ENCODE measurements at regions not wholly inside any gene's neighbourhood (a gene's known extent, or its start where the extent isn't known, plus 50 kb on each side); places are given as distances from the start of the nearest gene placed in this dataset.

GRCh38 chr1:214957330-214958137 is 125.0 kb upstream of the KCNK2 start:
- Mint-ChIP-seq H3K4me1 (ENCODE audit: low read depth) (no peaks in the 10 kb centered on the region), H3K4me3 (ENCODE audit: low read depth) (no peak overlapping the region), H3K9me3 (ENCODE audit: low read depth) (no peaks in the 10 kb centered on the region), H3K27me3 (peaks cover 10% of the 10 kb centered on the region), H3K36me3 (ENCODE audit: insufficient read depth) (no peaks in the 10 kb centered on the region), H3K27ac (no peak overlapping the region)
- TF ChIP-seq, protein P1, sequence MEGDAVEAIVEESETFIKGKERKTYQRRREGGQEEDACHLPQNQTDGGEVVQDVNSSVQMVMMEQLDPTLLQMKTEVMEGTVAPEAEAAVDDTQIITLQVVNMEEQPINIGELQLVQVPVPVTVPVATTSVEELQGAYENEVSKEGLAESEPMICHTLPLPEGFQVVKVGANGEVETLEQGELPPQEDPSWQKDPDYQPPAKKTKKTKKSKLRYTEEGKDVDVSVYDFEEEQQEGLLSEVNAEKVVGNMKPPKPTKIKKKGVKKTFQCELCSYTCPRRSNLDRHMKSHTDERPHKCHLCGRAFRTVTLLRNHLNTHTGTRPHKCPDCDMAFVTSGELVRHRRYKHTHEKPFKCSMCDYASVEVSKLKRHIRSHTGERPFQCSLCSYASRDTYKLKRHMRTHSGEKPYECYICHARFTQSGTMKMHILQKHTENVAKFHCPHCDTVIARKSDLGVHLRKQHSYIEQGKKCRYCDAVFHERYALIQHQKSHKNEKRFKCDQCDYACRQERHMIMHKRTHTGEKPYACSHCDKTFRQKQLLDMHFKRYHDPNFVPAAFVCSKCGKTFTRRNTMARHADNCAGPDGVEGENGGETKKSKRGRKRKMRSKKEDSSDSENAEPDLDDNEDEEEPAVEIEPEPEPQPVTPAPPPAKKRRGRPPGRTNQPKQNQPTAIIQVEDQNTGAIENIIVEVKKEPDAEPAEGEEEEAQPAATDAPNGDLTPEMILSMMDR (IDR thresholded peaks at IDR 0.05; ENCODE audit: unreplicated experiment), result no peak
- DNase-seq (ENCODE audit: low spot score, unreplicated experiment), result no peak

DNA sequence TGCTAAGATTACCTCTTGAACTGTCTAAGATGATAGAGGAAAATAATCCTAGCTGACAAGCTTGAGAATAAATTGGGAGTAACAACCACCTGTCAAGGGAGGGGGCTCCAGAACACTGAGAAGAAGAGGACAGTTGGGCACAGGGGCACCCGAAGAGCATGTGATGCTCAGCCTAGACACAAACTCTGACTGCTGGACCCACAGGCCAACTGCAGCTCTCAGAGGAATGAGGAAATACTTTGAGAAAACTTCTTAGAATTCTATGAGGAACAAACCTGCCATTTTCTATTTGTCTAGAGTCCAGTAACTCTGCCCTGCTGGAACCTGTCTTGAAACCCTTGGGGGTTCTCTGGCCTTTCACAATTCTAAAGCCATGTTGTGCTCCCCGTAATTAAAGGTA is 124.1 kb upstream of the KCNK2 start:
- Mint-ChIP-seq H3K36me3 (ENCODE audit: insufficient read depth) (no peaks in the 10 kb centered on the region), H3K27ac (no peak overlapping the region), H3K4me3 (ENCODE audit: low read depth) (no peak overlapping the region), H3K4me1 (ENCODE audit: low read depth) (no peaks in the 10 kb centered on the region), H3K9me3 (ENCODE audit: low read depth) (no peaks in the 10 kb centered on the region), H3K27me3 (peaks cover 7% of the 10 kb centered on the region)
- TF ChIP-seq, protein P1 (IDR thresholded peaks at IDR 0.05; ENCODE audit: unreplicated experiment), result no peak
- no peak for DNase-seq (ENCODE audit: low spot score, unreplicated experiment)

- Mint-ChIP-seq H3K4me1 (ENCODE audit: low read depth) (no peaks in the 10 kb centered on the region), H3K9me3 (ENCODE audit: low read depth) (no peaks in the 10 kb centered on the region)
- no peak for DNase-seq (ENCODE audit: low spot score, unreplicated experiment)
Observed at GRCh38 chr1:214966346-214966745, 116.2 kb upstream of the KCNK2 start.

GRCh38 chr1:214967865-214968575 is 114.5 kb upstream of the KCNK2 start:
- H3K27ac Mint-ChIP-seq, result no peak overlapping the region
- TF ChIP-seq, protein P1 (IDR thresholded peaks at IDR 0.05; ENCODE audit: unreplicated experiment), result no peak
- H3K27me3 Mint-ChIP-seq, result peaks cover 7% of the 10 kb centered on the region
- H3K4me3 Mint-ChIP-seq (ENCODE audit: low read depth), result no peak overlapping the region
- no peaks in the 10 kb centered on the region for H3K9me3 Mint-ChIP-seq (ENCODE audit: low read depth)
- H3K4me1 Mint-ChIP-seq (ENCODE audit: low read depth), result no peaks in the 10 kb centered on the region
- DNase-seq (ENCODE audit: low spot score, unreplicated experiment), result no peak
- no peaks in the 10 kb centered on the region for H3K36me3 Mint-ChIP-seq (ENCODE audit: insufficient read depth)

More at GRCh38 chr1:214966346-214966745, 116.2 kb upstream of the KCNK2 start:
- TF ChIP-seq, protein P1 (IDR thresholded peaks at IDR 0.05; ENCODE audit: unreplicated experiment), result no peak
- no peak overlapping the region for H3K4me3 Mint-ChIP-seq (ENCODE audit: low read depth)
- H3K27me3 Mint-ChIP-seq, result peaks cover 5% of the 10 kb centered on the region
- H3K27ac Mint-ChIP-seq, result no peak overlapping the region
- H3K36me3 Mint-ChIP-seq (ENCODE audit: insufficient read depth), result no peaks in the 10 kb centered on the region

- TF ChIP-seq, protein P1 (IDR thresholded peaks at IDR 0.05; ENCODE audit: unreplicated experiment), result no peak
- no peak overlapping the region for H3K27ac Mint-ChIP-seq
- H3K4me1 Mint-ChIP-seq (ENCODE audit: low read depth), result no peaks in the 10 kb centered on the region
- no peak overlapping the region for H3K4me3 Mint-ChIP-seq (ENCODE audit: low read depth)
- DNase-seq (ENCODE audit: low spot score, unreplicated experiment), result no peak
- H3K27me3 Mint-ChIP-seq, result peaks cover 9% of the 10 kb centered on the region
- H3K36me3 Mint-ChIP-seq (ENCODE audit: insufficient read depth), result no peaks in the 10 kb centered on the region
- H3K9me3 Mint-ChIP-seq (ENCODE audit: low read depth), result no peaks in the 10 kb centered on the region
Observed at GRCh38 chr1:214970016-214970415, 112.5 kb upstream of the KCNK2 start.

Measured in progenitor cell of endocrine pancreas (in vitro differentiated cells).